Caco-2 (cell line): ENCODE measurements at regions not wholly inside any gene's neighbourhood (a gene's known extent, or its start where the extent isn't known, plus 50 kb on each side); places are given as distances from the start of the nearest gene placed in this dataset.

Experiments used
- BruUV-seq: library from RNA; stranded (reverse); fragments of 400-500 nt; replicated peaks from 2 replicates; lab custom pipeline; 2021; lab: Mats Ljungman, UMichigan
- CTCF ChIA-PET: fragments of 300-600 bp; sonication (Branson Sonifier 250); formaldehyde crosslinking; loops from one replicate; lab custom pipeline; 2022; ENCODE audit warnings: antibody characterized with exemption; lab: Charles Lee
- POLR2A ChIA-PET: fragments of 300-600 bp; sonication (Branson Sonifier 250); formaldehyde crosslinking; loops from one replicate; lab custom pipeline; 2022; ENCODE audit warnings: antibody characterized with exemption; lab: Charles Lee
- DNase-seq, 2 experiments: peaks; one replicate each; pipeline versions ENCODE4 v3.0.0 to v3.0.0-alpha.2; 2020 to 2022
- H3K27me3 ChIP-seq: replicated peaks from 2 replicates; pipeline ENCODE4 v1.6.0; 2011; ENCODE audit warnings: low read length; ENCODE audit not compliant: control insufficient read depth, insufficient read depth
- H3K36me3 ChIP-seq: 2 replicates; pipeline ENCODE4 v1.5.1; 2011; ENCODE audit warnings: low read length; ENCODE audit not compliant: control insufficient read depth, insufficient read depth
- H3K4me1 ChIP-seq: fragments of 250-450 bp; sonication (Bioruptor Pico); 2 replicates; pipeline ENCODE4 v1.5.1; 2020; ENCODE audit warnings: mild to moderate bottlenecking
- H3K4me3 ChIP-seq: 2 replicates; pipeline ENCODE4 v1.5.1; 2011; ENCODE audit warnings: low read depth, mild to moderate bottlenecking, control low read depth, low read length
- H3K9me3 ChIP-seq: fragments of 250-450 bp; sonication (Bioruptor Pico); 2 replicates; pipeline ENCODE4 v1.5.1; 2020; ENCODE audit warnings: mild to moderate bottlenecking, moderate library complexity
- H3K27ac Mint-ChIP-seq: one replicate; pipeline ENCODE4 v1.8.0; 2022; ENCODE audit warnings: mixed read lengths; ENCODE audit not compliant: unreplicated experiment
- H3K27me3 Mint-ChIP-seq: one replicate; pipeline ENCODE4 v1.8.0; 2022; ENCODE audit warnings: mixed read lengths; ENCODE audit not compliant: insufficient read depth, unreplicated experiment
- H3K36me3 Mint-ChIP-seq: one replicate; pipeline ENCODE4 v1.8.0; 2022; ENCODE audit warnings: mild to moderate bottlenecking, mixed read lengths; ENCODE audit not compliant: insufficient read depth, unreplicated experiment
- H3K4me1 Mint-ChIP-seq: one replicate; pipeline ENCODE4 v1.8.0; 2022; ENCODE audit warnings: low read depth, mixed read lengths; ENCODE audit not compliant: unreplicated experiment
- H3K4me3 Mint-ChIP-seq: one replicate; pipeline ENCODE4 v1.8.0; 2022; ENCODE audit warnings: mild to moderate bottlenecking, moderate library complexity, mixed read lengths; ENCODE audit not compliant: unreplicated experiment
- H3K9me3 Mint-ChIP-seq: one replicate; pipeline ENCODE4 v1.8.0; 2022; ENCODE audit warnings: mixed read lengths; ENCODE audit not compliant: unreplicated experiment
- CTCF ChIP-seq, 2 experiments: fragments of 200-600 bp in 1 of 2; IDR thresholded peaks; 1 replicate in 1 of 2; 2 replicates in 1 of 2; pipeline versions ENCODE4 v1.5.1 to v1.8.0; 2011 to 2022; ENCODE audit warnings: antibody characterized with exemption in 1 of 2, control low read depth in 1 of 2, inconsistent platforms in 1 of 2, low read depth in 1 of 2, low read length in 1 of 2, mild to moderate bottlenecking in 1 of 2, moderate library complexity in 1 of 2; ENCODE audit not compliant: insufficient read depth in 1 of 2, severe bottlenecking in 1 of 2, unreplicated experiment in 1 of 2
- intact Hi-C: fragments of 100-400 bp; cut with micrococcal nuclease; formaldehyde crosslinking; loops from one replicate; pipeline ENCODE4 v1.10.0; 2022; ENCODE audit not compliant: unreplicated experiment

- Mint-ChIP-seq H3K27ac (no peak overlapping the region), H3K4me3 (no peak overlapping the region)
- CTCF ChIA-PET, result no interaction called here
Measured at GRCh38 chr12:97127061-97127460, 220.0 kb downstream of the NEDD1 start.

GRCh38 chr12:97131220-97131981 lies 224.3 kb downstream of the NEDD1 start:
- peaks cover 6% of the 10 kb centered on the region for H3K27me3 Mint-ChIP-seq
- BruUV-seq, result no TSS peak
- POLR2A ChIA-PET, result no interaction called here
- TF ChIP-seq CTCF (IDR thresholded peaks at IDR 0.05; ENCODE audit: insufficient read depth in 1 of 2, low read depth in 1 of 2, low read length in 1 of 2, severe bottlenecking in 1 of 2, unreplicated experiment in 1 of 2), result no peak
- H3K4me3 ChIP-seq, result no peak overlapping the region
- H3K4me3 Mint-ChIP-seq, result no peak overlapping the region
- CTCF ChIA-PET, result no interaction called here
- H3K4me1 ChIP-seq, result 0 out of 2 replicates have a peak, but pooled peaks cover 4% of the 10 kb centered on the region
- DNase-seq, result peak in 1 of 2 experiments; percentile 18
- H3K36me3 ChIP-seq, result no peaks in the 10 kb centered on the region
- H3K27me3 ChIP-seq, result no peaks in the 10 kb centered on the region
- H3K9me3 ChIP-seq, result no peaks in the 10 kb centered on the region
- no peaks in the 10 kb centered on the region for H3K36me3 Mint-ChIP-seq
- H3K27ac Mint-ChIP-seq, result no peak overlapping the region
- peaks cover 16% of the 10 kb centered on the region for H3K4me1 Mint-ChIP-seq
- peaks cover 9% of the 10 kb centered on the region for H3K9me3 Mint-ChIP-seq
- intact Hi-C loops, result loop anchor here (5.0 kb wide), 1 partner anchor 144 kb away; no protein-coding TSS in a partner anchor

More at GRCh38 chr12:97127061-97127460, 220.0 kb downstream of the NEDD1 start:
- Mint-ChIP-seq H3K9me3 (peaks cover 9% of the 10 kb centered on the region), H3K36me3 (no peaks in the 10 kb centered on the region), H3K4me1 (peaks cover 16% of the 10 kb centered on the region), H3K27me3 (peaks cover 3% of the 10 kb centered on the region)
- no peaks in the 10 kb centered on the region for H3K9me3 ChIP-seq
- no TSS peak for BruUV-seq
- POLR2A ChIA-PET, result no interaction called here
- no peaks in the 10 kb centered on the region for H3K27me3 ChIP-seq
- no peak for DNase-seq
- H3K36me3 ChIP-seq, result no peaks in the 10 kb centered on the region
- intact Hi-C loops, result no loop called here
- H3K4me1 ChIP-seq, result 0 out of 2 replicates have a peak, but pooled peaks cover 4% of the 10 kb centered on the region
- no peak for TF ChIP-seq CTCF (IDR thresholded peaks at IDR 0.05; ENCODE audit: insufficient read depth in 1 of 2, low read depth in 1 of 2, low read length in 1 of 2, severe bottlenecking in 1 of 2, unreplicated experiment in 1 of 2)
- H3K4me3 ChIP-seq, result no peak overlapping the region

GRCh38 chr12:97132270-97132669 lies 225.2 kb downstream of the NEDD1 start:
- Histone ChIP-seq H3K4me3 (no peak overlapping the region), H3K9me3 (no peaks in the 10 kb centered on the region), H3K36me3 (no peaks in the 10 kb centered on the region), H3K27me3 (no peaks in the 10 kb centered on the region), H3K4me1 (0 out of 2 replicates have a peak, but pooled peaks cover 4% of the 10 kb centered on the region)
- H3K4me1 Mint-ChIP-seq, result peaks cover 10% of the 10 kb centered on the region
- H3K27me3 Mint-ChIP-seq, result peaks cover 6% of the 10 kb centered on the region
- CTCF ChIA-PET, result no interaction called here
- POLR2A ChIA-PET, result no interaction called here
- intact Hi-C loops, result loop anchor here (5.0 kb wide), 1 partner anchor 145 kb away; no protein-coding TSS in a partner anchor
- DNase-seq, result no peak
- no TSS peak for BruUV-seq
- no peak for TF ChIP-seq CTCF (IDR thresholded peaks at IDR 0.05; ENCODE audit: insufficient read depth in 1 of 2, low read depth in 1 of 2, low read length in 1 of 2, severe bottlenecking in 1 of 2, unreplicated experiment in 1 of 2)
- H3K9me3 Mint-ChIP-seq, result peaks cover 9% of the 10 kb centered on the region
- no peak overlapping the region for H3K4me3 Mint-ChIP-seq
- H3K27ac Mint-ChIP-seq, result no peak overlapping the region
- no peaks in the 10 kb centered on the region for H3K36me3 Mint-ChIP-seq
